ENCODE measurements at regions not wholly inside any gene's neighbourhood (a gene's known extent, or its start where the extent isn't known, plus 50 kb on each side); places are given as distances from the start of the nearest gene placed in this dataset.

- 64% methylated on average over 2 of the region's 2 CpGs for WGBS
These were observed 1709.2 kb downstream of the EFNA5 start for GRCh38 chr5:105961572-105961971.

More at GRCh38 chr5:105961572-105961971, 1709.2 kb downstream of the EFNA5 start:
- H3K9me3 ChIP-seq (ENCODE audit: control insufficient read depth in 4 of 4, low read length in 3 of 4), result no peaks in the 10 kb centered on the region
- no peaks in the 10 kb centered on the region for H3K4me1 ChIP-seq (ENCODE audit: control insufficient read depth in 4 of 4, insufficient read depth in 4 of 4, low read length in 3 of 4)
- no peak overlapping the region for H3K9ac ChIP-seq (ENCODE audit: low read depth in 1 of 2, low read length in 2 of 2)
- H3K27me3 ChIP-seq (ENCODE audit: control insufficient read depth in 4 of 4, insufficient read depth in 4 of 4, low read length in 3 of 4), result no peaks in the 10 kb centered on the region
- no peak overlapping the region for H3K4me3 ChIP-seq (ENCODE audit: low read depth in 1 of 3, low read length in 3 of 3)
- DNase-seq (ENCODE audit: low spot score), result no peak
- no peak overlapping the region for H3K27ac ChIP-seq (ENCODE audit: low read depth in 1 of 2, low read length in 2 of 2)
- no peaks in the 10 kb centered on the region for H3K36me3 ChIP-seq (ENCODE audit: control insufficient read depth in 4 of 4, insufficient read depth in 3 of 4, low read depth in 1 of 4, low read length in 3 of 4)
- TF ChIP-seq CTCF (IDR thresholded peaks at IDR 0.05; ENCODE audit: low read depth, low read length, missing input control) (no peak), ZBTB33 (IDR thresholded peaks at IDR 0.05) (no peak), RXRA (IDR thresholded peaks at IDR 0.05) (no peak), EGR1 (IDR thresholded peaks at IDR 0.05; ENCODE audit: low read depth in 2 of 2) (no peak), HNF4G (IDR thresholded peaks at IDR 0.05) (no peak), HNF4A (conservative IDR thresholded peaks at IDR 0.05) (no peak), JUND (IDR thresholded peaks at IDR 0.05) (no peak), ATF3 (IDR thresholded peaks at IDR 0.05) (no peak), TAF1 (conservative IDR thresholded peaks at IDR 0.05) (no peak), FOXA1 (IDR thresholded peaks at IDR 0.05) (no peak), REST (IDR thresholded peaks at IDR 0.05) (no peak)

Measured in liver (tissue), 8 donors.